ENCODE measurements at regions not wholly inside any gene's neighbourhood (a gene's known extent, or its start where the extent isn't known, plus 50 kb on each side); places are given as distances from the start of the nearest gene placed in this dataset.

GRCh38 chr12:114917307-114917706 is 233.3 kb upstream of the TBX3 start:
- ChIA-PET CTCF (ENCODE audit: low intra/inter-chr PET ratio) (no interaction called here), POLR2A (no interaction called here)
- in situ Hi-C loops (cut with MboI) (no loop called here), intact Hi-C loops (cut with micrococcal nuclease) (no loop called here)
- H3K9ac ChIP-seq (ENCODE audit: insufficient read depth in 1 of 2, low read depth in 2 of 2, low read length in 2 of 2): no peak overlapping the region
- no peak for TF ChIP-seq SRSF3 (IDR thresholded peaks at IDR 0.05; ENCODE audit: insufficient read depth, low read length)
- H3K4me2 ChIP-seq (ENCODE audit: insufficient read depth, low read length): no peak overlapping the region
- peaks cover 0 to 3% of the 10 kb centered on the region in 2 experiments; a peak in 1 of 5 replicates for H3K27me3 ChIP-seq (ENCODE audit: control insufficient read depth in 2 of 2, insufficient read depth in 2 of 2, low read length in 2 of 2)
- no peaks in the 10 kb centered on the region for H4K20me1 ChIP-seq (replicated peaks; ENCODE audit: control insufficient read depth, insufficient read depth, low read length)
- no peak for FAIRE-seq
- no peaks in the 10 kb centered on the region for H3K36me3 ChIP-seq (ENCODE audit: control insufficient read depth, insufficient read depth, low read length)
- 0% methylated on average over 6 of the region's 6 CpGs for whole genome bisulfite sequencing (ENCODE audit: insufficient coverage, low coverage, missing lambda C conversion rate)
- ATAC-seq: no peak
- no peaks in the 10 kb centered on the region for H3K4me1 ChIP-seq (replicated peaks in 1 of 2; ENCODE audit: control insufficient read depth in 2 of 2, insufficient read depth in 2 of 2, low read length in 2 of 2)
- H3K9me3 ChIP-seq (replicated peaks; ENCODE audit: control insufficient read depth, insufficient read depth, low read depth, low read length): no peaks in the 10 kb centered on the region
- no peak for DNase-seq (ENCODE audit: extremely low read depth in 1 of 4, low spot score in 3 of 4)
- H3K9me1 ChIP-seq (ENCODE audit: control insufficient read depth, insufficient read depth, low read length): no peaks in the 10 kb centered on the region
- no peak overlapping the region for H2AFZ ChIP-seq (ENCODE audit: low read depth, low read length)
- no TSS peak for BruUV-seq (replicated peaks)
- no peak overlapping the region for H3K27ac ChIP-seq (ENCODE audit: extremely low read depth, low read depth, low read length)
- H3K4me3 ChIP-seq: no peak overlapping the region
- no peaks in the 10 kb centered on the region for H3K79me2 ChIP-seq (ENCODE audit: control insufficient read depth, insufficient read depth, low read length)

- H4K20me1 ChIP-seq (replicated peaks; ENCODE audit: control insufficient read depth, insufficient read depth, low read length): no peaks in the 10 kb centered on the region
- DNase-seq (ENCODE audit: extremely low read depth in 1 of 4, low spot score in 3 of 4) (no peak), FAIRE-seq (no peak), ATAC-seq (no peak)
- TF ChIP-seq ETV1 (tag; conservative IDR thresholded peaks at IDR 0.05; ENCODE audit: low read depth) (no peak), CHCHD3 (CRISPR knock-in tag; IDR thresholded peaks at IDR 0.05) (no peak)
- H3K27ac ChIP-seq (ENCODE audit: extremely low read depth, low read depth, low read length): no peak overlapping the region
- no peak overlapping the region for H2AFZ ChIP-seq (ENCODE audit: low read depth, low read length)
- intact Hi-C loops (cut with micrococcal nuclease) (no loop called here), in situ Hi-C loops (cut with MboI) (no loop called here)
- no TSS peak for BruUV-seq (replicated peaks)
- no peaks in the 10 kb centered on the region for H3K4me1 ChIP-seq (replicated peaks in 1 of 2; ENCODE audit: control insufficient read depth in 2 of 2, insufficient read depth in 2 of 2, low read length in 2 of 2)
- H3K4me2 ChIP-seq (ENCODE audit: insufficient read depth, low read length): no peak overlapping the region
- no peaks in the 10 kb centered on the region for H3K36me3 ChIP-seq (ENCODE audit: control insufficient read depth, insufficient read depth, low read length)
- 0% methylated on average over 12 of the region's 12 CpGs for WGBS (ENCODE audit: insufficient coverage, low coverage, missing lambda C conversion rate)
- no peaks in the 10 kb centered on the region for H3K79me2 ChIP-seq (ENCODE audit: control insufficient read depth, insufficient read depth, low read length)
- H3K9me3 ChIP-seq (replicated peaks; ENCODE audit: control insufficient read depth, insufficient read depth, low read depth, low read length): no peaks in the 10 kb centered on the region
- H3K9ac ChIP-seq (ENCODE audit: insufficient read depth in 1 of 2, low read depth in 2 of 2, low read length in 2 of 2): no peak overlapping the region
- CTCF ChIA-PET (ENCODE audit: low intra/inter-chr PET ratio): no interaction called here
- no peak overlapping the region for H3K4me3 ChIP-seq
- POLR2A ChIA-PET: interaction anchor here (0.6 kb wide), 1 partner anchor 68 kb away, joined by 3 read pairs; no protein-coding TSS in a partner anchor
- H3K27me3 ChIP-seq (ENCODE audit: control insufficient read depth in 2 of 2, insufficient read depth in 2 of 2, low read length in 2 of 2): peaks cover 0 to 3% of the 10 kb centered on the region in 2 experiments; a peak in 1 of 5 replicates
- H3K9me1 ChIP-seq (ENCODE audit: control insufficient read depth, insufficient read depth, low read length): no peaks in the 10 kb centered on the region
These were observed 232.6 kb upstream of the TBX3 start for GRCh38 chr12:114916541-114916940.

Data from K562 (cell line).